ENCODE measurements at regions not wholly inside any gene's neighbourhood (a gene's known extent, or its start where the extent isn't known, plus 50 kb on each side); places are given as distances from the start of the nearest gene placed in this dataset.

DNA sequence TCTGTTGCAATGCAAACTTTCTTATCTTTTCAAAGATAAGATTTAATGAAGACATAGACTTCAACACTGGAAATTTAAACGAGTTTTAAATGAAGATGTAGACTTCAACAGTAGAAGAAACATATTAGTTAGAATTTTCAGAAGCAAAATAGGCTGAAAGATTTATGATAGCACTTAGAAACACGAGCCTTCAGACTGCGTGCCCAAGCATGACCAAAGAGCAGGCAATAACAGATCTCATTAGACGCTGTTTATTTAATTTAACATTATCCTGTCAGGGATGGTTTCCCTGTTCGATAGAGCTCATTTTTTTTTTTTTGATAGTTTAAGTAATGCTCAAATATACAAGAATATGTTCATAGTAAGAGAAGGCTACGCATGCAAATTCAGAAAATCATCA, 604.7 kb upstream of the SOX9 start:
- Histone ChIP-seq H2AFZ (ENCODE audit: low read length) (no peak overlapping the region), H3K27me3 (ENCODE audit: insufficient read depth, low read length, poor library complexity, severe bottlenecking) (no peaks in the 10 kb centered on the region), H3K36me3 (ENCODE audit: insufficient read depth, low read length) (no peaks in the 10 kb centered on the region), H3K9ac (ENCODE audit: low read depth, low read length, poor library complexity, severe bottlenecking) (no peak overlapping the region), H3K4me1 (ENCODE audit: insufficient read depth, low read length, poor library complexity, severe bottlenecking) (no peaks in the 10 kb centered on the region), H3K4me3 (ENCODE audit: low read length, poor library complexity, severe bottlenecking) (no peak overlapping the region), H4K20me1 (ENCODE audit: insufficient read depth, low read length, poor library complexity, severe bottlenecking) (no peaks in the 10 kb centered on the region), H3F3A (ENCODE audit: low read depth) (no peaks in the 10 kb centered on the region), H3K4me2 (ENCODE audit: low read depth, low read length, poor library complexity, severe bottlenecking) (no peak overlapping the region), H3K79me2 (ENCODE audit: insufficient read depth, low read length) (no peaks in the 10 kb centered on the region), H3K9me2 (replicated peaks; ENCODE audit: low read depth, low read length) (no peaks in the 10 kb centered on the region), H3K9me3 (ENCODE audit: insufficient read depth, low read depth, low read length) (no peaks in the 10 kb centered on the region; the same call in 1 of the 2 replicates)
- TF ChIP-seq CTCF (conservative IDR thresholded peaks at IDR 0.05; ENCODE audit: low read length) (no peak), EZH2phosphoT487 (IDR thresholded peaks at IDR 0.05; ENCODE audit: borderline replicate concordance) (no peak)

DNA sequence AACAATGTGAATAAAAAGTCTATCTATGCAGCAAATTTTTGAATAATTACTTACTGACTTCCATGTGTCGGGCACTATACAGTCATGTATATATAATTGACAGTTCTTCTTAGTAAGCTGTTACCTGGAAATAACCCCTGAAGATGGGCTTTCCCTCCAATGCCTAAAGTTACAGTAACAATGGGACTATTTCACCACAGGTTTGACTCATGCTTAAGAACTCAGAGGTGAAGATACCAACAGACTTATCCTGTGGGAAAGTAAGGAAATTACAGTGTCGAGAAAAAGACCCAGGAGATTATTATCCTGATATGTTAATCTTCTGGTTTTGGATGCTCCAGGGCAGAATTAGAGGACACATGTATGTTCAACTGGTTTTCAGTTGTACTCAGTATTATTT, 601.5 kb upstream of the SOX9 start:
- H3K27me3 ChIP-seq (ENCODE audit: insufficient read depth, low read length, poor library complexity, severe bottlenecking), result no peaks in the 10 kb centered on the region
- no peaks in the 10 kb centered on the region for H3K36me3 ChIP-seq (ENCODE audit: insufficient read depth, low read length)
- no peaks in the 10 kb centered on the region for H3F3A ChIP-seq (ENCODE audit: low read depth)
- no peaks in the 10 kb centered on the region for H4K20me1 ChIP-seq (ENCODE audit: insufficient read depth, low read length, poor library complexity, severe bottlenecking)
- H3K9me2 ChIP-seq (replicated peaks; ENCODE audit: low read depth, low read length), result no peaks in the 10 kb centered on the region
- H3K4me3 ChIP-seq (ENCODE audit: low read length, poor library complexity, severe bottlenecking), result no peak overlapping the region
- H2AFZ ChIP-seq (ENCODE audit: low read length), result no peak overlapping the region
- H3K4me2 ChIP-seq (ENCODE audit: low read depth, low read length, poor library complexity, severe bottlenecking), result no peak overlapping the region
- H3K4me1 ChIP-seq (ENCODE audit: insufficient read depth, low read length, poor library complexity, severe bottlenecking), result no peaks in the 10 kb centered on the region
- no peak for TF ChIP-seq CTCF (conservative IDR thresholded peaks at IDR 0.05; ENCODE audit: low read length)
- TF ChIP-seq EZH2phosphoT487 (IDR thresholded peaks at IDR 0.05; ENCODE audit: borderline replicate concordance), result no peak
- no peaks in the 10 kb centered on the region; the same call in 1 of the 2 replicates for H3K9me3 ChIP-seq (ENCODE audit: insufficient read depth, low read depth, low read length)
- H3K9ac ChIP-seq (ENCODE audit: low read depth, low read length, poor library complexity, severe bottlenecking), result no peak overlapping the region
- no peaks in the 10 kb centered on the region for H3K79me2 ChIP-seq (ENCODE audit: insufficient read depth, low read length)

DNA sequence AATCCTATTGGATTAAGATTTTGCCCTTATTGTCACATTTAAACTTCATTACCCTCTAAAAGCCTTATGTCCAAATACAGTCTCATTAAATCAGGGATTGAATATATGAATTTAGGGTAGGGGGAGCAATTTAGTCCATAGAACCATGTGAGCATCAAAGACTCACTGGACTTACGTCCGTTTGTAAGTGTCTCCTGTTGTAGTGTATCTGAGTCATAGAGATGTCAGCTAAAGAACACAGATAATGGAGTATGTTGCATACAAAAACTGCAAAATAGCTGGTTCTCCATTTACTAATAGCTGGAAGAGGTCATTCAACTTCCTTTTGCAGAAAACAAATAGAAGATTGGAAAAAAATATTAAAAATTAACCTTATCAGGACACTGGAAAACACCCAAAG, 599.1 kb upstream of the SOX9 start:
- Histone ChIP-seq H3K4me2 (ENCODE audit: low read depth, low read length, poor library complexity, severe bottlenecking) (no peak overlapping the region), H2AFZ (ENCODE audit: low read length) (no peak overlapping the region), H3K27me3 (ENCODE audit: insufficient read depth, low read length, poor library complexity, severe bottlenecking) (no peaks in the 10 kb centered on the region), H3F3A (ENCODE audit: low read depth) (no peaks in the 10 kb centered on the region), H3K4me1 (ENCODE audit: insufficient read depth, low read length, poor library complexity, severe bottlenecking) (no peaks in the 10 kb centered on the region), H3K9me3 (ENCODE audit: insufficient read depth, low read depth, low read length) (no peaks in the 10 kb centered on the region; the same call in 1 of the 2 replicates), H3K4me3 (ENCODE audit: low read length, poor library complexity, severe bottlenecking) (no peak overlapping the region), H3K36me3 (ENCODE audit: insufficient read depth, low read length) (no peaks in the 10 kb centered on the region), H3K9ac (ENCODE audit: low read depth, low read length, poor library complexity, severe bottlenecking) (no peak overlapping the region), H3K79me2 (ENCODE audit: insufficient read depth, low read length) (no peaks in the 10 kb centered on the region), H3K9me2 (replicated peaks; ENCODE audit: low read depth, low read length) (no peaks in the 10 kb centered on the region), H4K20me1 (ENCODE audit: insufficient read depth, low read length, poor library complexity, severe bottlenecking) (no peaks in the 10 kb centered on the region)
- no peak for TF ChIP-seq EZH2phosphoT487 (IDR thresholded peaks at IDR 0.05; ENCODE audit: borderline replicate concordance)
- no peak for TF ChIP-seq CTCF (conservative IDR thresholded peaks at IDR 0.05; ENCODE audit: low read length)

Measured in Loucy (cell line).